DMS53 (cell line): ENCODE measurements at regions not wholly inside any gene's neighbourhood (a gene's known extent, or its start where the extent isn't known, plus 50 kb on each side); places are given as distances from the start of the nearest gene placed in this dataset.
"Not testable (repeated sequence)": the region's sequence is repeated elsewhere in the genome, so short reads cannot be mapped to it uniquely, and the experiment has no call there.

Experiments used
- DNase-seq: peaks from one replicate; lab custom pipeline; 2025; lab: John Stamatoyannopoulos, UW

DNA sequence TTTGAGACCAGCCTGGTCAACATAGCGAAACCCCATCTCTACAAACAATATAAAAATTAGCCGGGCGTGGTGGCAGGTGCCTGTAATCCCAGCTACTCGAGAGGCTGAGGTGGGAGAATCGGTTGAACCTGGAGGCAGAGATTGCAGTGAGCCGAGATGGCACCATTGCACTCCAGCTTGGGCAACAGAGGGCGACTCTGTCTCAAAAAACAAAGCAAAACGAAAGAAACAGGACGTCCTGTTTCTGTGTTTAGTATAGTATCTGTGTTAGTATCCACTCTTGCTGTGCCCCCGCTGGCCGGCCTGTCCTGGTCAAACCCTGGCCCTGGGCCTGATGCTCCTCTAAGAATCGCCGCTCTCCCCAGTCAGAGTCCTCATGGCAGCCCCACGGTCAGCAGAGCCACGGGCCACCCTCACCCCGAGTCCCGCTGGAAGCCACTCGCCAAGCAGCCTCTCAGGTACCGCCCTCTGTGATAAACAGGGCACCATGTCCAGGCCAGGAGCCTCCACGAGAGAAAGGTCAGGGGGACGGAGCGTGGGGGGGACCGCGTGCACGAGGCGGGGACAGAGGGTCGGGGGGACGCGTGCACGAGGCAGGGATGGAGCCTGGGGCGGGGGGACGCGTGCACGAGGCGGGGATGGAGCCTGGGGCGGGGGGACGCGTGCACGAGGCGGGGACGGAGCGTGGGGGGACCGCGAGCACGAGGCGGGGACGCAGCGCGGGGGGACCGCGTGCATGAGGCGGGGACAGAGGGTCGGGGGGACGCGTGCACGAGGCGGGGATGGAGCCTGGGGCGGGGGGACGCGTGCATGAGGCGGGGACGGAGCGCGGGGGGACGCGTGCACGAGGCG, 384.5 kb downstream of the SMOC2 start:
- DNase-seq = peak; percentile 52

GRCh38 chr6:168823397-168824212, 382.6 kb downstream of the SMOC2 start:
- DNase-seq = no peak

GRCh38 chr6:168822376-168822775, 381.4 kb downstream of the SMOC2 start:
- no peak for DNase-seq

DNA sequence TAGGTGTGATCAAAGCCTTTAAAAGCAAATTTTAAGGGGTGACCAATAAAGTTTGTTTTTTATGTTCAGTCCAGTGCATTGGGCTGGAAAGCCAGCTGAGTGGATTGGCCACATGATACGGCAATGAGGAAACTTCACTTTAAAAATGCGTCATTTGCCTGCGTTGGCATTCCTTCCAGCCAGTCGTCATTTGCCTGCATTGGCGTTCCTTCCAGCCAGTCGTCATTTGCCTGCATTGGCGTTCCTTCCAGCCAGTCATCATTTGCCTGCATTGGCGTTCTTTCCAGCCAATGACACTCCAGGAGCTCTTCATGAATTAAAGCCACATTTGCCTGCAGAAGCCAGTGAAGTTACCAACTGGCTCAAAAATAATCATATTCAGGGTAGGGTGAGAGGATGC, 378.6 kb downstream of the SMOC2 start:
- no peak for DNase-seq

- DNase-seq = no peak
Observed at GRCh38 chr6:168817558-168818159, 376.7 kb downstream of the SMOC2 start.

- DNase-seq = peak; percentile 46
Observed at GRCh38 chr6:168815229-168815628, 374.2 kb downstream of the SMOC2 start.

DNA sequence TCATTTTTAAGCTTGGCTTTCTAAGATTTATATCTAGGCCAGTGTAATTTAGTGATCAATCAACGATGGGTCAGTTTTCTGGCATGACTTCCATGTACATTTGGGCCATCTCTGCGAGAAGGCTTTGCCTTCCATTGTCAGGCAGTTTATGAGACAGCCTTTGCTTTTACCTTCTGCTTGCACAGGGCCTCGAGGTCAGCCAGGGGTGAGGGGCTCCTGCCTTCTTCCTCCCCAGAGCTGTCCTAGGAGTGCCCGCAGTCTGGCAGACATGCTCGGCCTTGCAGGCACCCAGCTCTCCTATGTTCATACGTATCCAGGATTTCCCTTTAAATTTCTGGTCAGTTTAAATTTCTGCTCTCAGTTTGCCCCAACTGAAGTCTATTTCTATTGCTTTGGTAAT, 367.2 kb downstream of the SMOC2 start:
- no peak for DNase-seq

DNA sequence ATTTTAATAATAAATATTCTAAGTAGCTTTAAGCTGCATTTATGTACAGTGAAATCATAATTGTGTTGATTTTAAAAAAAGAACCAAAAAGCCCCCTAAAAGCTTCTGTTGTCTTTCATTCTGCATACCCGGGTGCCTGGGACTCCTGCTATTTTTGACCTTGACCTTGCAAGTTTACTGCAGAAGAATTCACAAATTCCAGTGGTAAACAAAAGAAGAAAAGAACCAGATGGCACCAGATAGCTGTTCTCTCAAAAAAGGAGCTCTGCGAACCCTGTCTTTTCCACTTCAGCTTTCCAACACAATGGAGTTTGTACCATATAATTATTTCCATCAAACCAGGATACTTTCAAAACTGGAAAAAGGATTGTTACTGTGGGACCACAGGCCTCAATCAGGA, 363.3 kb downstream of the SMOC2 start:
- DNase-seq = no peak

DNA sequence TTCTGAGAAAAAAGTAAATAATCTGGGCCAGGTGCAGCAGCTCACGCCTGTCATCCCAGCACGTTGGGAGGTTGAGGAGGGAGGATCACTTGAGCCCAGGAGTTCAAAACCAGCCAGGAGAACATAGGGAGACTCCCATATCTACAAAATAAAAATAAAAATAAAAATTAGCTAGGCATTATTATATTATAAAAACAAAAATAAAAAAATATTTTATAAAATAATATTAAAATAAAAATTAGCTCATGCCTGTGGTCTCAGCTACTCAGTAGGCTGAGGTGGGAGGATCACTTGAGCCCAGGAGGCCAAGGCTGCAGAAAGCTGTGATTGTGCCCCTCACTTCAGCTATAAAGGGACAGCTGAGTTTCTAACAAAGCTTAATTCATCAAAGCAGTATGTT, 362.9 kb downstream of the SMOC2 start:
- DNase-seq = no peak

DNA sequence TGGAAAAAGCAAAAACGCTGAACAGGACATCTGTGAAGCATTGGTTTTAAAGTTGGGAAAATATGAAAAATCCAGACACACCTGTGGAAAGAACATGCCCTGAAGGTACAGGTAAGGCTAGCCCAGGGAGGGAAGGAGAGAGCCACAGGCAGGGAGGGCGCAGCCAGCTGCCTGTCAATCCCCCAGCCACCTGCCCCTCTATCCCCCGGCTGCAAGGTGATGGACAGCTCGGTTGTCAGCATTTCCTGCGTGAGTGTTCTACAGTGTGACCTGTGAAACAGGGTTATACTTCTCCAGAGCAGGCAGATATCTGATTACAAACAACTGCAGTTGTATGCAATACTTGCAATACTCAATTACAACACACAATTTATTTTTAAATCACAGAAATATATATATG, 358.1 kb downstream of the SMOC2 start:
- no peak for DNase-seq

GRCh38 chr6:168796106-168796505, 355.1 kb downstream of the SMOC2 start:
- DNase-seq = no peak

- DNase-seq = not testable (repeated sequence)
Observed at GRCh38 chr6:168795611-168796010, 354.6 kb downstream of the SMOC2 start.

DNA sequence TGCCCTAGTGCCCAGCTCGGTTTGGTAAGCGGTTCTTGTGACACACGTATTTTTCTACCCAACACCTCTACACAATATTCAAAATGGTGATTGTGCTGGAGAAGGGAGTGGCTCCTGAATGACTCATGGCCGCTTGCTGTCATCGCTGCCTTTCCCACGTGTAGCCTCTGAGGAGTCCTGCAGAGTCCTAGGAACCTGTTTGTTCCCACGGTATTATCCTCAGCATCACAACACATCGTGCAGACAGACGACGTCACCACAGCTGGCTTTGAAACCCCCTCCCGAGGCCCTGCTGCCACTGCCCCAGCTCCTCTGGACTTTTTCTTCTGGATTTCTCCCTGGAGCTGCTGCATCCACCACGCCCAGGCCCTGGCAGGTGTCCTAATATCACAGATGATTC, 353.5 kb downstream of the SMOC2 start:
- peak; percentile 10 for DNase-seq

DNA sequence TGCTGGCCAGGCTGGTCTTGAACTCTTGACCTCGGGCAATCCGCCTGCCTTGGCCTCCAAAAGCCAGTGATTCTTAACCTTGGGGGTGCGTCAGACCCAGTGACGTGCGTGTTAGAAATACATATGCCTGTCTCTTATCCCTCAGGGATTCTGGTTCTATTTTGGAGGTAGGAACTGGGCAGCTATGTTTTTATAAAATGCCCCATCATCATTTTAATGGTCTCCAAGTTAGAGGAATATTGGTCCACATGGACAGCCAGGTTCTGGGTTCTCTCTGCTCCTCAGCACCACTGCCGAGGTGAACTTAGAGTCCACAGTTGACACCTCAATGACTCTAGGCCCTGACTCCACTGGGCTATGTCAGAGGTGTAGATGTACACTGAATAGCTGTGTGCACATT, 352.7 kb downstream of the SMOC2 start:
- no peak for DNase-seq

DNA sequence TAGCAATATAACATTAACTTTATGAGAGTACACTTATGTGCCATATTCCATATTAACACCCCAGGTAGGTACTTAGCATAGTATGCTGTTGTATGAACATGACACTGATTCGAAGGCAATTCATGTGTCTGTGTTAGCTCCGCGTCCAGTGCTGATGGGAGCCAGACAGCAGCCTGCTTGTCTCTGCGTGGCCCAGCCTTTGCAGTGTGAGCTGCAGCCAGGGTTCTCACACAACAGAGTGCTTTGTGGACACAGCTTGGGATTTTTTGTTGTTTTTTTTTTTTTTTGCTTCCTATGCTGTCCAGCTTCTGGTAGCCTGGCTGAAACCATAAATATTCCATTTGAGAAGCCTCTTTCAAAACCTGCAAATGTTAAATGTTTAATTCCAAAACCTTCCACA, 350.9 kb downstream of the SMOC2 start:
- no peak for DNase-seq

DNA sequence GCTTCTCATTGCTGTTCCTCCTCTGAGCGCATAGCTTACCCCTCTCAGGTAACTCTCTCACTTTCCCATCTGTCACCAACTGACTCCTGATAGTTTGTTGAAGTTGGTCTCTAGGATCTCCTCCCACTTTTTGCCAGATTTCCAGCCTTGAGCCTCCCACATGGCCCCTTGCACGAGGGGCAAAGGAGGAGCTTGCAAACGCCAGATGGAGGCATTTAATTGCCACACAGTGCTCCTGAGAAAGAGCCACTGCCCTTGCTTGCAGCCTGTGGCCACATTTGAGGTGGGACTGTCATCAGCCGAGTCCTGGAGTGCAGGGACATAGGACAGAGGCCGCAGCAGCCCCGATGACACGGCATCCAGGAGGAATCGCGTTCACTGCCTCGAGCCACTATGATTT, 348.7 kb downstream of the SMOC2 start:
- no peak for DNase-seq

DNA sequence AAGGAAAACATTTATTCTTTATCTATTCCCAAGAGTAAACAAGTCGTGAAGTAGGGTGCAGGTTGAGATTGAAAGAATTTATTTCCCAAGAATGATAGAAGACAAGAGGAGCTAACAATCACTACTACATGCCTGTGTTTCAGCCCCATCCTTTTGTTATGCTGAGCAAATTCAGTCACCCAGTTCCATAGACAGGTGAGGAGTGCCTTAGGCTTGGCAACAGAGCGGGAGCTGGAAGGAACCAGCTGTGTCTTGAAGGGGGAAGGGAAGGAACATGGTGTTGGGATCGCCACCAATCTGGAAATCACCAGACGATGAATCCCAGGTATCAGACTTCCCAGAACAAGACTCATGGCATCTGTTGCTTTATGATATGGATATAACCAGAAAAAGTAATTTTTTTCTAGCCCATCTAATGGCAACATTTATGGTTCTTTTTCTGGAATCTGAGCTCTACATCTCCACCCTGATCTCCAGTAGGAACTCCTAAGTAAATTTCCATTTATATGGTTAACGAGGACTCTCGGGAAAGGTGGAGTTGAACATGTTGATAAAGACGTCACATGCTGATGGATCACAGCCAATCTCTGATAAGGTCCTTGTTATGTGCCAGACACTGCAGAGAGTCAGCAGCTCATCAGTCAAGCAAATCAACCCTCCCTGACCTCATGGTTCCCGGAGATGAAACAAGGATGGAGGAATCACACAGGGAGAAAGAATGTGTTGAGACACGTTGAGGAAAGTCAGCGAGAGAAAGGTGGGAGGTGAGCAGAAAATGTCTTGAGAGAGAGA, 344.9 kb downstream of the SMOC2 start:
- no peak for DNase-seq

DNA sequence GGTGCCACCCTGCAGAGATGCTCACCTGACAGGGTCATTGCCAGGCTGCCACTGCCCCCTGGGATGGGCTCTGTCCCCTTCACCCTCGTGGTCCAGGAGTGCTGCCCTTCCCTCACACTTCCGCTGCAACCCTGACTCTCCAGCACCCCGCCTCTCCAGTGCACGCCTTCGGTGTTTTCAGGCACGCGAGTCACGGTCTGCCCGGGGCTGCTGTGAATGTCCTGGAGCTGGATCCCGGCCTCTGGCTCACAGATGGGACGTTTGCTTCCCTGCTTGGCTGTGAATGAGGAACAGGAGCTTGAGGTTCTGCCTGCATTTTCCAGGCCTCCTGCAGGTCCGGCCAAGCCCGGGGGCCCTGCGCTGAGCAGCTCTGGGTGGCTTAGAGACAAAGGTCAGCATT, 343.4 kb downstream of the SMOC2 start:
- no peak for DNase-seq

DNA sequence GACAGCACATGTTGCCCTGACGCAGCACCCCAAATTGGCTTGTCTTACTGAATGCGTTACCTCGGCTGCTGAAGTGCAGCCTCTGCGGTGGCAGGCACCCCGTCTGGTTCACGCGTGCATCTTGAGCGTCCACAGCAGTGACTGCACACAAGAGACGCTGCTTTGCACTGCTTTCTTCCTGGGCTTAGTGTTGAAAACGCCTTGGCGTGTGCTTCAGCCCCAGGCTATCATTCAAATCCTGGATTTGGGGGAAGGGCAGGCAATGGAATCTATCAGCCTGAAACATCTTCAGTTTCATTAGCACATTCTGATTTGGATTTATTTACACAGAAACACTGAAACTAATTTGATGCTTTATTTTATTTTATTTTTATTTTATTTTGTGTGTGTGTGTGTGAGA, 342.7 kb downstream of the SMOC2 start:
- DNase-seq = no peak

DNA sequence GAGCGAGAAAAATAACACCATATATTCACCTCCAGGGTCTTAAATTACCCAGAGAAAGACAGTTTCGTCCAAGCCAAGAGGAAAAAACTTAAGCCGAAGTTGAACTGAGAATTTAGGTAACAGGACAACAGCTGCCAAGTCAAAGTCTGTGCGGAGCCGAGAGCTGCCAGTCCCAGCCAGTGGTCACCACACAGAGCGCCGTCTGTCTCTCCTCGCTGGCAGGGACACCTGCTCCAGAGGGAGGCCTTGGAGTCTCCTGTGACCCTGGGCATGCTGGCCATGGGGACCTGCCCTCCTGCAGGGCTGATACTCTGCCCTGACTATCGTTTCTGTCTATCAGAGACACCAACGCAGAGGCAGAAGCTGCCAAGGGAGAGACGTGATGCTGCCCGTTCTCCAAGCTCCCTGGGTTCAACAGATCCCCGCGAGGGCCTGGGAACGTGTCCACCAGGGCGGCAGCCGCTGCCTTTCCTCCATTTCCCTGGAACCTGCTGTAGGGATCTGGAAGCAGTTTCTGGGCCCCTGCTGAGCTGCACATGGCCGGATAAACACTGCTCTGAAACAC, 341.3 kb downstream of the SMOC2 start:
- DNase-seq = no peak

DNA sequence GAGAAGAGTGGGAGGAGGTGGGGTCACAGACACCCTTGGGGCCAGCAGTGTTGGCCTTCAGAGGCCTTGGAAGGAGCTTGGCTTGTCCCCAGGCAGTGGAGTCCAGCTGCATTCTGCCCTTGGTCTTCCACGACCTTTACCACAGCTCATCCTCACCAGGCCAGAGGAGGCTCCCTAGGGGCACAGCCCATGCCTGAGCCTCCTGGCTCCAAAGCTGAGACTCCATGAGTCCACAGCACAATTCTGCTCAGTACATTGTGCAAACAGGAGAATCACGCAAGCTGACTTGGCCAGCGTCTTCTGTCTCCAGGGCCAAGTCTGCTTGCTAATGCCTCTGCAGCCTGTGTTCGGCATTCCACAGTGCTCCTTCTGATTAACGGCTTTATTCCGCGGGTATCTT, 337.2 kb downstream of the SMOC2 start:
- no peak for DNase-seq

DNA sequence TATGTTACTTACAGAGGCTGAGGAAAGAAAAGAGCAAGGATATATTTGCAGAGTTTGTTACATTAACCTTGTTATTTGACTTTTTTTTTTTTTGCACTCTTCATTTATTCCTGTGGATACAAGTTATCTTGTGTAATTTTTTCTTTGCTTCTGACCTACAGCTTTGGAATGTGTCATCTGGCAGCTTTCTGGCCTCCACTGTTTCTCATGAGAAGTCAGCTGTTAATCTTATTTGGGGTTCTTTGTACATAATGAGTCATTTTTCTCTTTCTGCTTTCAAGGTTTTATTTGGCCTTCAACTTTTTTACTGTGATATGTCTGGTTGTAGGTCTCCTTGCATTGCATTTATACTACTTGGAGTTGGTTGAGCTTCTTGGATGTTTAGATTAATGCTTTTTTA, 333.4 kb downstream of the SMOC2 start:
- DNase-seq = no peak
